Heart left ventricle (tissue), 13 donors: ENCODE measurements at regions not wholly inside any gene's neighbourhood (a gene's known extent, or its start where the extent isn't known, plus 50 kb on each side); places are given as distances from the start of the nearest gene placed in this dataset.

ENCODE experiments used
- POLR2A ChIP-seq, 2 donors: fragments of 450-650 bp; IDR thresholded peaks; one replicate each; pipeline ENCODE4 v1.6.1; 2017; ENCODE audit warnings: antibody characterized with exemption in 2 of 2, mild to moderate bottlenecking in 2 of 2, moderate library complexity in 2 of 2
- TF ChIP-seq, protein P1 (sequence below), 12 donors: fragments of 200-600 bp; sonication (generic) in 4 of 12; IDR thresholded peaks; one replicate each; pipeline versions ENCODE4 v1.5.0 to v1.8.0; 2018 to 2022; ENCODE audit warnings: antibody characterized with exemption in 12 of 12, mild to moderate bottlenecking in 5 of 12
- donor health status: ischemic (EF 13 %, LVEDD 7.1; RV severe dilation, severe dysfunction).
- donor health status: DM: no; HTN: yes; CAD: no.
- donor health status: DM: no; HTN: no; CAD: no.
- donor health status: ischemic (EF 25% LVEDD 6.9; RV normal size, moderate dysfunction).
- donor health status: ischemic (EF 25% LVEDD 5.7; RV mildly dilated, moderate dysfunction).
- donor health status: ischemic (EF 35%, LVEDD 5.7; RV mildly dilated, moderate dysfunction).
- donor health status: nonischemic (EF 11% LVEDD 7.7; RV severe dilation, severe dysfunction).
- donor health status: DM: yes; HTN: yes; CAD: no.
- donor health status: PGD.
- donor health status: ischemic (EF 29% LVEDD 5.4; RV normal size, mild dysfunction).
- donor health status: nonischemic (EF 23%, LVEDD 6.1; RV moderate dilation, normal function).

GRCh38 chr18:5717256-5717655 is 173.5 kb upstream of the EPB41L3 start:
- TF ChIP-seq, protein P1, sequence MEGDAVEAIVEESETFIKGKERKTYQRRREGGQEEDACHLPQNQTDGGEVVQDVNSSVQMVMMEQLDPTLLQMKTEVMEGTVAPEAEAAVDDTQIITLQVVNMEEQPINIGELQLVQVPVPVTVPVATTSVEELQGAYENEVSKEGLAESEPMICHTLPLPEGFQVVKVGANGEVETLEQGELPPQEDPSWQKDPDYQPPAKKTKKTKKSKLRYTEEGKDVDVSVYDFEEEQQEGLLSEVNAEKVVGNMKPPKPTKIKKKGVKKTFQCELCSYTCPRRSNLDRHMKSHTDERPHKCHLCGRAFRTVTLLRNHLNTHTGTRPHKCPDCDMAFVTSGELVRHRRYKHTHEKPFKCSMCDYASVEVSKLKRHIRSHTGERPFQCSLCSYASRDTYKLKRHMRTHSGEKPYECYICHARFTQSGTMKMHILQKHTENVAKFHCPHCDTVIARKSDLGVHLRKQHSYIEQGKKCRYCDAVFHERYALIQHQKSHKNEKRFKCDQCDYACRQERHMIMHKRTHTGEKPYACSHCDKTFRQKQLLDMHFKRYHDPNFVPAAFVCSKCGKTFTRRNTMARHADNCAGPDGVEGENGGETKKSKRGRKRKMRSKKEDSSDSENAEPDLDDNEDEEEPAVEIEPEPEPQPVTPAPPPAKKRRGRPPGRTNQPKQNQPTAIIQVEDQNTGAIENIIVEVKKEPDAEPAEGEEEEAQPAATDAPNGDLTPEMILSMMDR (IDR thresholded peaks at IDR 0.05), result no peak
- no peak for TF ChIP-seq POLR2A (IDR thresholded peaks at IDR 0.05)
